SK-N-SH (cell line): ENCODE measurements at regions not wholly inside any gene's neighbourhood (a gene's known extent, or its start where the extent isn't known, plus 50 kb on each side); places are given as distances from the start of the nearest gene placed in this dataset.

Experiments used
- CTCF ChIA-PET: fragments of 300-600, 350-600 bp; formaldehyde crosslinking; extraction: SDS; loops from one replicate; lab custom pipeline; 2021; lab: Yijun Ruan, JAX
- POLR2A ChIA-PET: fragments of 350-600 bp; sonication (Branson Sonifier 250); formaldehyde crosslinking; extraction: SDS; loops from one replicate; lab custom pipeline; 2020; ENCODE audit warnings: antibody characterized with exemption, inconsistent platforms; lab: Yijun Ruan, JAX
- DNase-seq: peaks from one replicate; pipeline ENCODE4 v3.0.0; 2012
- H2AFZ ChIP-seq: fragments of 200-600 bp; sonication (generic); 2 replicates; pipeline ENCODE4 v1.8.1; 2016; ENCODE audit warnings: antibody characterized with exemption, mild to moderate bottlenecking, low read depth
- H3F3A ChIP-seq: fragments of 200-600 bp; sonication (generic); replicated peaks from 2 replicates; pipeline ENCODE3; 2016; ENCODE audit warnings: antibody characterized with exemption, mild to moderate bottlenecking; ENCODE audit not compliant: insufficient read depth
- H3K27ac ChIP-seq, 2 experiments: fragments of 200-500 bp in 1 of 2; fragments of 200-600 bp in 1 of 2; sonication (Bioruptor generic) in 1 of 2; sonication (generic), shearing (Covaris generic) in 1 of 2; 2 replicates each; pipeline versions ENCODE4 v1.5.1 to v1.6.1; 2014 to 2016; ENCODE audit warnings: low read depth in 2 of 2, inconsistent platforms in 1 of 2, low read length in 1 of 2, mild to moderate bottlenecking in 1 of 2, mixed read lengths in 1 of 2
- H3K27me3 ChIP-seq: fragments of 200-600 bp; sonication (generic), shearing (Covaris generic); 2 replicates; pipeline ENCODE4 v1.6.1; 2016; ENCODE audit warnings: mixed run types; ENCODE audit not compliant: insufficient read depth
- H3K36me3 ChIP-seq, 2 experiments: fragments of 200-500 bp in 1 of 2; fragments of 200-600 bp in 1 of 2; sonication (Bioruptor generic) in 1 of 2; sonication (generic) in 1 of 2; replicated peaks in 1 of 2; 2 replicates each; pipeline versions ENCODE3 to v1.5.1; 2014 to 2016; ENCODE audit warnings: low read length in 1 of 2, mild to moderate bottlenecking in 1 of 2; ENCODE audit not compliant: insufficient read depth in 2 of 2, control insufficient read depth in 1 of 2
- H3K4me1 ChIP-seq, 2 experiments: fragments of 200-500 bp in 1 of 2; fragments of 200-600 bp in 1 of 2; sonication (Bioruptor generic) in 1 of 2; sonication (generic), shearing (Covaris generic) in 1 of 2; 2 replicates each; pipeline versions ENCODE4 v1.5.1 to v1.6.1; 2014 to 2016; ENCODE audit warnings: low read depth in 1 of 2, low read length in 1 of 2, mixed run types in 1 of 2; ENCODE audit not compliant: insufficient read depth in 2 of 2, control insufficient read depth in 1 of 2
- H3K4me2 ChIP-seq: fragments of 200-600 bp; sonication (generic), shearing (Covaris generic); 2 replicates; pipeline ENCODE4 v1.6.1; 2017; ENCODE audit warnings: mixed run types
- H3K4me3 ChIP-seq, 2 experiments: fragments of 200-500 bp in 1 of 2; fragments of 200-600 bp in 1 of 2; sonication (Bioruptor generic) in 1 of 2; sonication (generic), shearing (Covaris generic) in 1 of 2; 2 replicates each; pipeline versions ENCODE4 v1.5.1 to v1.8.1; 2014 to 2016; ENCODE audit warnings: low read depth in 2 of 2, inconsistent platforms in 1 of 2, low read length in 1 of 2, mild to moderate bottlenecking in 1 of 2, mixed read lengths in 1 of 2, moderate library complexity in 1 of 2
- H3K79me2 ChIP-seq: fragments of 200-600 bp; sonication (generic); 2 replicates; pipeline ENCODE4 v1.8.1; 2017; ENCODE audit warnings: mild to moderate bottlenecking; ENCODE audit not compliant: insufficient read depth
- H3K9ac ChIP-seq: fragments of 200-600 bp; sonication (generic); 2 replicates; pipeline ENCODE4 v1.6.1; 2017; ENCODE audit warnings: mixed run types
- H3K9me2 ChIP-seq: fragments of 200-600 bp; sonication (generic); 2 replicates; pipeline ENCODE4 v1.6.1; 2017; ENCODE audit warnings: mixed run types
- H3K9me3 ChIP-seq: fragments of 200-600 bp; sonication (generic); 2 replicates; pipeline ENCODE4 v1.6.1; 2017; ENCODE audit warnings: mixed run types, mild to moderate bottlenecking, moderate library complexity
- H4K20me1 ChIP-seq: fragments of 200-600 bp; sonication (generic); 2 replicates; pipeline ENCODE4 v1.6.1; 2017; ENCODE audit warnings: mild to moderate bottlenecking, mixed run types; ENCODE audit not compliant: insufficient read depth
- ELF1 ChIP-seq: IDR thresholded peaks from 2 replicates; pipeline ENCODE4 v1.4.0; 2012
- EZH2phosphoT487 ChIP-seq: fragments of 200-600 bp; sonication (generic); IDR thresholded peaks from 2 replicates; pipeline ENCODE4 v1.6.1; 2017; ENCODE audit warnings: low read depth, mixed run types, mild to moderate bottlenecking, antibody characterized with exemption, moderate library complexity, borderline replicate concordance
- FOSL2 ChIP-seq: IDR thresholded peaks from 2 replicates; pipeline ENCODE4 v1.4.0; 2012; ENCODE audit warnings: low read depth, mild to moderate bottlenecking, moderate library complexity, borderline replicate concordance
- FOXM1 ChIP-seq: IDR thresholded peaks from 2 replicates; pipeline ENCODE4 v1.4.0; 2012; ENCODE audit warnings: low read depth, mild to moderate bottlenecking
- GABPA ChIP-seq: IDR thresholded peaks from 2 replicates; pipeline ENCODE4 v1.4.0; 2012; ENCODE audit warnings: low read depth, mild to moderate bottlenecking
- JUND ChIP-seq: IDR thresholded peaks from 2 replicates; pipeline ENCODE4 v1.4.0; 2012
- MEF2A ChIP-seq: IDR thresholded peaks from 2 replicates; pipeline ENCODE4 v1.4.0; 2012; ENCODE audit warnings: low read depth, borderline replicate concordance
- POLR2AphosphoS5 ChIP-seq: IDR thresholded peaks from 2 replicates; pipeline ENCODE4 v1.6.1; 2012; ENCODE audit warnings: low read depth, low read length
- RAD21 ChIP-seq: IDR thresholded peaks from 2 replicates; pipeline ENCODE4 v1.6.1; 2012; ENCODE audit warnings: mild to moderate bottlenecking, low read length
- SMC3 ChIP-seq: IDR thresholded peaks from 2 replicates; pipeline ENCODE4 v1.6.1; 2012; ENCODE audit warnings: low read depth, low read length, improper control_type of control experiment
- TCF12 ChIP-seq: IDR thresholded peaks from 2 replicates; pipeline ENCODE4 v1.4.0; 2012
- TEAD4 ChIP-seq: IDR thresholded peaks from 2 replicates; pipeline ENCODE4 v1.4.0; 2012; ENCODE audit warnings: mild to moderate bottlenecking, borderline replicate concordance; ENCODE audit not compliant: insufficient read depth
- YY1 ChIP-seq: IDR thresholded peaks from 2 replicates; pipeline ENCODE4 v1.4.0; 2012; ENCODE audit warnings: low read depth, mild to moderate bottlenecking
- WGBS: methylation state at CpG from one replicate; pipeline ENCODE4 v1.1.6; 2017; ENCODE audit warnings: low lambda C conversion rate; 5-methylcytosine and 5-hydroxymethylcytosine counted together
- TF ChIP-seq, protein P1 (sequence below): IDR thresholded peaks from 2 replicates; pipeline ENCODE4 v1.4.0; 2012; ENCODE audit warnings: low read depth
- TF ChIP-seq, protein P2 (sequence below): fragments of 150-350 bp; IDR thresholded peaks from 2 replicates; pipeline ENCODE4 v1.6.1; 2016; ENCODE audit warnings: mild to moderate bottlenecking, low read depth, low read length
- TF ChIP-seq, protein P3 (sequence below): IDR thresholded peaks from 2 replicates; pipeline ENCODE4; 2012
- TF ChIP-seq, protein P4 (sequence below): fragments of 200-600 bp; sonication (generic); IDR thresholded peaks from 2 replicates; pipeline ENCODE4 v1.6.1; 2017; ENCODE audit warnings: antibody characterized with exemption, mild to moderate bottlenecking, moderate library complexity

DNA sequence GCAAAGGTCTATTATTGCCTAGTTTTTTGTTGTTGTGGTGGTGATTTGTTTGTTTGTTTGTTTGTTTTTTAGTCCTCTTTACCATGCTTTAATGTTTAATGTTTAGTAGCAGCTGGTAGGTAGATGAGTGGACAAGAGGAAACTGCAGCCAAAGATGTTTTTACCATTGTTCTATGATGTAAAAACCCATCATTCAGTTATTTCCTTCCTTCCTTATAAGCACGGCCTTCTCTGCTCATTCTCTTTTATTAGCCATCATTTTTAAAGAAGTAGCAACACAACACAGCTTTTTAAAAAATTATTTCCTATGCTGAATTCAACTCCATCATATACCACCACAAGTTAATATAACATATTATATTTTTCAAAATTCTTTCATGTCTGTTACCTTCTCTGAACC lies 58.5 kb upstream of the BOC start:
- Histone ChIP-seq H3K36me3 (no peaks in the 10 kb centered on the region), H3K4me3 (no peak overlapping the region), H2AFZ (no peak overlapping the region), H4K20me1 (no peaks in the 10 kb centered on the region), H3K9me3 (no peaks in the 10 kb centered on the region), H3K4me2 (no peak overlapping the region), H3K27me3 (no peaks in the 10 kb centered on the region), H3K27ac (no peak overlapping the region), H3K9me2 (no peaks in the 10 kb centered on the region), H3K4me1 (peaks cover 0 to 35% of the 10 kb centered on the region in 2 experiments; a peak in 3 of 4 replicates), H3K9ac (no peak overlapping the region), H3K79me2 (no peaks in the 10 kb centered on the region), H3F3A (no peaks in the 10 kb centered on the region)
- WGBS, result 72% methylated on average over 1 of the region's 1 CpG
- POLR2A ChIA-PET, result no interaction called here
- DNase-seq, result no peak
- CTCF ChIA-PET, result no interaction called here
- TF ChIP-seq MEF2A (no peak), ELF1 (no peak), TCF12 (no peak), FOXM1 (no peak), GABPA (no peak), SMC3 (no peak), JUND (no peak), TEAD4 (no peak), FOSL2 (no peak), YY1 (no peak), POLR2AphosphoS5 (no peak), RAD21 (no peak), EZH2phosphoT487 (no peak)
- TF ChIP-seq, protein P1, sequence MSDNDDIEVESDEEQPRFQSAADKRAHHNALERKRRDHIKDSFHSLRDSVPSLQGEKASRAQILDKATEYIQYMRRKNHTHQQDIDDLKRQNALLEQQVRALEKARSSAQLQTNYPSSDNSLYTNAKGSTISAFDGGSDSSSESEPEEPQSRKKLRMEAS, result no peak
- TF ChIP-seq, protein P2, sequence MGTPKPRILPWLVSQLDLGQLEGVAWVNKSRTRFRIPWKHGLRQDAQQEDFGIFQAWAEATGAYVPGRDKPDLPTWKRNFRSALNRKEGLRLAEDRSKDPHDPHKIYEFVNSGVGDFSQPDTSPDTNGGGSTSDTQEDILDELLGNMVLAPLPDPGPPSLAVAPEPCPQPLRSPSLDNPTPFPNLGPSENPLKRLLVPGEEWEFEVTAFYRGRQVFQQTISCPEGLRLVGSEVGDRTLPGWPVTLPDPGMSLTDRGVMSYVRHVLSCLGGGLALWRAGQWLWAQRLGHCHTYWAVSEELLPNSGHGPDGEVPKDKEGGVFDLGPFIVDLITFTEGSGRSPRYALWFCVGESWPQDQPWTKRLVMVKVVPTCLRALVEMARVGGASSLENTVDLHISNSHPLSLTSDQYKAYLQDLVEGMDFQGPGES, result no peak
- TF ChIP-seq, protein P3, sequence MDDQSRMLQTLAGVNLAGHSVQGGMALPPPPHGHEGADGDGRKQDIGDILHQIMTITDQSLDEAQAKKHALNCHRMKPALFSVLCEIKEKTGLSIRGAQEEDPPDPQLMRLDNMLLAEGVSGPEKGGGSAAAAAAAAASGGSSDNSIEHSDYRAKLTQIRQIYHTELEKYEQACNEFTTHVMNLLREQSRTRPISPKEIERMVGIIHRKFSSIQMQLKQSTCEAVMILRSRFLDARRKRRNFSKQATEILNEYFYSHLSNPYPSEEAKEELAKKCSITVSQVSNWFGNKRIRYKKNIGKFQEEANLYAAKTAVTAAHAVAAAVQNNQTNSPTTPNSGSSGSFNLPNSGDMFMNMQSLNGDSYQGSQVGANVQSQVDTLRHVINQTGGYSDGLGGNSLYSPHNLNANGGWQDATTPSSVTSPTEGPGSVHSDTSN, result no peak
- TF ChIP-seq, protein P4, sequence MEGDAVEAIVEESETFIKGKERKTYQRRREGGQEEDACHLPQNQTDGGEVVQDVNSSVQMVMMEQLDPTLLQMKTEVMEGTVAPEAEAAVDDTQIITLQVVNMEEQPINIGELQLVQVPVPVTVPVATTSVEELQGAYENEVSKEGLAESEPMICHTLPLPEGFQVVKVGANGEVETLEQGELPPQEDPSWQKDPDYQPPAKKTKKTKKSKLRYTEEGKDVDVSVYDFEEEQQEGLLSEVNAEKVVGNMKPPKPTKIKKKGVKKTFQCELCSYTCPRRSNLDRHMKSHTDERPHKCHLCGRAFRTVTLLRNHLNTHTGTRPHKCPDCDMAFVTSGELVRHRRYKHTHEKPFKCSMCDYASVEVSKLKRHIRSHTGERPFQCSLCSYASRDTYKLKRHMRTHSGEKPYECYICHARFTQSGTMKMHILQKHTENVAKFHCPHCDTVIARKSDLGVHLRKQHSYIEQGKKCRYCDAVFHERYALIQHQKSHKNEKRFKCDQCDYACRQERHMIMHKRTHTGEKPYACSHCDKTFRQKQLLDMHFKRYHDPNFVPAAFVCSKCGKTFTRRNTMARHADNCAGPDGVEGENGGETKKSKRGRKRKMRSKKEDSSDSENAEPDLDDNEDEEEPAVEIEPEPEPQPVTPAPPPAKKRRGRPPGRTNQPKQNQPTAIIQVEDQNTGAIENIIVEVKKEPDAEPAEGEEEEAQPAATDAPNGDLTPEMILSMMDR, result no peak
